ENCODE measurements at regions not wholly inside any gene's neighbourhood (a gene's known extent, or its start where the extent isn't known, plus 50 kb on each side); places are given as distances from the start of the nearest gene placed in this dataset.

DNA sequence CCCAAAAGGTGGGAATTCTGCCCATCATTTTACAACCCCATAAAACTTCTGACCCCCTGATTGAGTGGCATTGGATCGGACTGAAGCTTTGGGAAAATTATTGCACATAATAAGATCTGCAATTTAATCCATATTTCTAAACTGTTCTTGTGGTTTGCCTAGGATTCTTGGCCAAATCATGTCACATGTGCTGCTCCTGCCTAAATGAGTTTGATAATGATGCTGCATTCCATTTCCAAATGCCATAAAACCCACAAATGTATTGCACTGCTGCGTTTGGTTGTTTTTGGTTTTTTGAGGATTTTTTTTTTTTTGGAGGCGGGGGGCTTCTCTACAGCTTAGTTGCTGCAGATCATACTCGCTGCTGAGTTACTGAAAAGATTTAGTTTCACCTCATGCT lies 153.6 kb downstream of the QDPR start:
- DNase-seq, result no peak
- TF ChIP-seq, protein P1, sequence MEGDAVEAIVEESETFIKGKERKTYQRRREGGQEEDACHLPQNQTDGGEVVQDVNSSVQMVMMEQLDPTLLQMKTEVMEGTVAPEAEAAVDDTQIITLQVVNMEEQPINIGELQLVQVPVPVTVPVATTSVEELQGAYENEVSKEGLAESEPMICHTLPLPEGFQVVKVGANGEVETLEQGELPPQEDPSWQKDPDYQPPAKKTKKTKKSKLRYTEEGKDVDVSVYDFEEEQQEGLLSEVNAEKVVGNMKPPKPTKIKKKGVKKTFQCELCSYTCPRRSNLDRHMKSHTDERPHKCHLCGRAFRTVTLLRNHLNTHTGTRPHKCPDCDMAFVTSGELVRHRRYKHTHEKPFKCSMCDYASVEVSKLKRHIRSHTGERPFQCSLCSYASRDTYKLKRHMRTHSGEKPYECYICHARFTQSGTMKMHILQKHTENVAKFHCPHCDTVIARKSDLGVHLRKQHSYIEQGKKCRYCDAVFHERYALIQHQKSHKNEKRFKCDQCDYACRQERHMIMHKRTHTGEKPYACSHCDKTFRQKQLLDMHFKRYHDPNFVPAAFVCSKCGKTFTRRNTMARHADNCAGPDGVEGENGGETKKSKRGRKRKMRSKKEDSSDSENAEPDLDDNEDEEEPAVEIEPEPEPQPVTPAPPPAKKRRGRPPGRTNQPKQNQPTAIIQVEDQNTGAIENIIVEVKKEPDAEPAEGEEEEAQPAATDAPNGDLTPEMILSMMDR (IDR thresholded peaks at IDR 0.05), result no peak
- intact Hi-C loops (cut with DNase I, micrococcal nuclease), result no loop called here
- H3K36me3 ChIP-seq (ENCODE audit: insufficient read depth, low read length), result no peaks in the 10 kb centered on the region
- ChIA-PET POLR2A (no interaction called here), CTCF (interaction anchor here (0.9 kb wide), 1 partner anchor 34 kb away, joined by 3 read pairs; no protein-coding TSS in a partner anchor)
- H3K9me3 ChIP-seq (ENCODE audit: control insufficient read depth in 1 of 2, insufficient read depth in 1 of 2, low read length in 2 of 2), result no peaks in the 10 kb centered on the region
- no peak overlapping the region for H3K27ac Mint-ChIP-seq
- H3K4me1 Mint-ChIP-seq (ENCODE audit: low read depth), result peaks cover 7% of the 10 kb centered on the region
- peaks cover 7% of the 10 kb centered on the region for H3K27me3 Mint-ChIP-seq
- no peak for ATAC-seq (ENCODE audit: poor library complexity)
- H3K27me3 ChIP-seq (ENCODE audit: control insufficient read depth in 1 of 2, insufficient read depth in 2 of 2, low read length in 2 of 2), result no peaks in the 10 kb centered on the region
- no peaks in the 10 kb centered on the region for H3K36me3 Mint-ChIP-seq (ENCODE audit: low read depth)
- H3K4me1 ChIP-seq (ENCODE audit: insufficient read depth, low read length), result peaks cover 3% of the 10 kb centered on the region
- H3K4me3 ChIP-seq (ENCODE audit: low read length), result no peak overlapping the region
- H3K27ac ChIP-seq (ENCODE audit: low read depth in 1 of 2, low read length in 2 of 2), result no peak overlapping the region
- no peak overlapping the region for H3K4me3 Mint-ChIP-seq
- H3K9me3 Mint-ChIP-seq, result no peaks in the 10 kb centered on the region

DNA sequence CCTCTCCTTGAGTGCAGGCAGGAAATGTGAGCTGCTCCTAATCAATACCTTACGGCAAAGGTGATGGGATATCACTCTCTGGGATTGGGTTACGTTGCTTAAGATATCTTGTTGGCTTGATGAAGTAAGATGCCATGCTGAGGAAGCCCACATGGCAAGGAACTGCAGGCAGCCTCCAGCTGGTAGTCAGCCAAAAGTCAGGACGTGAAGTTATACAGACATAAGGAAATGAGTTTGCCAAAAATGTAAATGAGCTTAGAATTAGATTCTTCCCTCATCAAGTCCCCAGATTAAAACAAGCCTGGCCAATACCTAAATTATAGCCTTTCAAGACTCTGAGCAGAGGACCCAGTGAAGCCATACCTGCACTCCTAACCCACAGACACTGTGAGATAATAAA lies 155.0 kb downstream of the QDPR start:
- no peaks in the 10 kb centered on the region for H3K4me1 Mint-ChIP-seq (ENCODE audit: low read depth)
- no peak for ATAC-seq (ENCODE audit: poor library complexity)
- no peak for DNase-seq
- no peak overlapping the region for H3K4me3 ChIP-seq (ENCODE audit: low read length)
- no peak overlapping the region for H3K27ac ChIP-seq (ENCODE audit: low read depth in 1 of 2, low read length in 2 of 2)
- no peaks in the 10 kb centered on the region for H3K36me3 Mint-ChIP-seq (ENCODE audit: low read depth)
- H3K9me3 ChIP-seq (ENCODE audit: control insufficient read depth in 1 of 2, insufficient read depth in 1 of 2, low read length in 2 of 2), result no peaks in the 10 kb centered on the region
- intact Hi-C loops (cut with DNase I, micrococcal nuclease), result no loop called here
- POLR2A ChIA-PET, result no interaction called here
- H3K4me3 Mint-ChIP-seq, result no peak overlapping the region
- CTCF ChIA-PET, result no interaction called here
- H3K27me3 Mint-ChIP-seq, result no peaks in the 10 kb centered on the region
- no peak overlapping the region for H3K27ac Mint-ChIP-seq
- TF ChIP-seq, protein P1 (IDR thresholded peaks at IDR 0.05), result no peak
- H3K27me3 ChIP-seq (ENCODE audit: control insufficient read depth in 1 of 2, insufficient read depth in 2 of 2, low read length in 2 of 2), result no peaks in the 10 kb centered on the region
- H3K36me3 ChIP-seq (ENCODE audit: insufficient read depth, low read length), result no peaks in the 10 kb centered on the region
- no peaks in the 10 kb centered on the region for H3K9me3 Mint-ChIP-seq
- H3K4me1 ChIP-seq (ENCODE audit: insufficient read depth, low read length), result no peaks in the 10 kb centered on the region

GRCh38 chr4:17352357-17352756 lies 159.5 kb downstream of the QDPR start:
- H3K4me1 Mint-ChIP-seq (ENCODE audit: low read depth), result no peaks in the 10 kb centered on the region
- CTCF ChIA-PET, result no interaction called here
- no peak overlapping the region for H3K27ac Mint-ChIP-seq
- Histone ChIP-seq H3K27ac (ENCODE audit: low read depth in 1 of 2, low read length in 2 of 2) (no peak overlapping the region), H3K4me1 (ENCODE audit: insufficient read depth, low read length) (no peaks in the 10 kb centered on the region), H3K4me3 (ENCODE audit: low read length) (no peak overlapping the region), H3K9me3 (ENCODE audit: control insufficient read depth in 1 of 2, insufficient read depth in 1 of 2, low read length in 2 of 2) (no peaks in the 10 kb centered on the region), H3K27me3 (ENCODE audit: control insufficient read depth in 1 of 2, insufficient read depth in 2 of 2, low read length in 2 of 2) (no peaks in the 10 kb centered on the region), H3K36me3 (ENCODE audit: insufficient read depth, low read length) (no peaks in the 10 kb centered on the region)
- H3K36me3 Mint-ChIP-seq (ENCODE audit: low read depth), result no peaks in the 10 kb centered on the region
- DNase-seq (no peak), ATAC-seq (ENCODE audit: poor library complexity) (no peak)
- POLR2A ChIA-PET, result no interaction called here
- no peaks in the 10 kb centered on the region for H3K9me3 Mint-ChIP-seq
- H3K4me3 Mint-ChIP-seq, result no peak overlapping the region
- H3K27me3 Mint-ChIP-seq, result no peaks in the 10 kb centered on the region
- TF ChIP-seq, protein P1 (IDR thresholded peaks at IDR 0.05), result no peak
- intact Hi-C loops (cut with DNase I, micrococcal nuclease), result no loop called here

All from CD4-positive, alpha-beta T cell (primary cell).